Hepatocyte (in vitro differentiated cells): ENCODE measurements at regions not wholly inside any gene's neighbourhood (a gene's known extent, or its start where the extent isn't known, plus 50 kb on each side); places are given as distances from the start of the nearest gene placed in this dataset.
"Not testable (repeated sequence)": the region's sequence is repeated elsewhere in the genome, so short reads cannot be mapped to it uniquely, and the experiment has no call there.

Source experiments
- EZH2phosphoT487 ChIP-seq: fragments of 200-600 bp; sonication (generic); IDR thresholded peaks from one replicate; pipeline ENCODE4 v1.6.1; 2018; ENCODE audit warnings: antibody characterized with exemption, mild to moderate bottlenecking, low read depth, moderate library complexity; ENCODE audit not compliant: unreplicated experiment, severe bottlenecking
- TF ChIP-seq, protein P1 (sequence below): fragments of 200-600 bp; sonication (generic); IDR thresholded peaks from 2 replicates; pipeline ENCODE4 v1.5.1; 2016; ENCODE audit warnings: antibody characterized with exemption, mild to moderate bottlenecking; ENCODE audit not compliant: poor library complexity

DNA sequence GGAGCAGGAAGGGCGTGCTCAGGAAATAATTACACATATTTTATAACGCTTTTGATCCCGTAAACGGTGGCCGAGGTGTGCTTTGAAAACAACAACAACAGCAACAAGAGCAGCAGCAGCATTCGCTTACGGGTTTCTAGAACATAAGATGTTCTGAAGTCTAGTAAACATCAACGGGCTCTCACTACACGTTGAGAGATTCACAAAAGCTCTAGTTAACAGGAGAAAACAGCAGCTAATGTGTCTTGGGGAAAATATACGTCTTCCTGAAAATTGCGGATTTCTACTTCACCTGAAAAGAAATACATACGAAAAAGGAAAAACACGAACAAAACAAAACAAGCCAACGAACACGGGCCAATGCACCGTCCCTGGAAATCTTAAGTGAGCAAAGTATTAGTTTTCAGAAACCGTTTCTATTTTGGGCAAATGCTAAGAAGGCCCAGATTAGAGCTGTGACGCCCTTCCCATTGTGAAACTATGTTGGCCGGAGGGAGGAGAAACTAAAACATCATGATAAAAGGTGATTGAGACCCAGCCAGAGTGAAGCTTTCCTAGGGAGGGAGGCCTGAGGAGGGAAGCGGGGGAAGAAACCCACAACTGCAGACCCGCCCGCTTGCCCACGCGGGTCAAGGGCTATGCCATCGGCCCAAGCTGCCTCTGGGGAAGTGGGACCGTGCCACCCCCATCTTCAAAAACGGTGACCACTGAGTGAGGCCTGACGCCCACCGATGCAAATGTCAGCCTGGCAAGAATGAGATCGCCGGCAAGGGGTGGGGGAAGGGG lies 105.9 kb upstream of the ANKRD30BL start:
- TF ChIP-seq, protein P1, sequence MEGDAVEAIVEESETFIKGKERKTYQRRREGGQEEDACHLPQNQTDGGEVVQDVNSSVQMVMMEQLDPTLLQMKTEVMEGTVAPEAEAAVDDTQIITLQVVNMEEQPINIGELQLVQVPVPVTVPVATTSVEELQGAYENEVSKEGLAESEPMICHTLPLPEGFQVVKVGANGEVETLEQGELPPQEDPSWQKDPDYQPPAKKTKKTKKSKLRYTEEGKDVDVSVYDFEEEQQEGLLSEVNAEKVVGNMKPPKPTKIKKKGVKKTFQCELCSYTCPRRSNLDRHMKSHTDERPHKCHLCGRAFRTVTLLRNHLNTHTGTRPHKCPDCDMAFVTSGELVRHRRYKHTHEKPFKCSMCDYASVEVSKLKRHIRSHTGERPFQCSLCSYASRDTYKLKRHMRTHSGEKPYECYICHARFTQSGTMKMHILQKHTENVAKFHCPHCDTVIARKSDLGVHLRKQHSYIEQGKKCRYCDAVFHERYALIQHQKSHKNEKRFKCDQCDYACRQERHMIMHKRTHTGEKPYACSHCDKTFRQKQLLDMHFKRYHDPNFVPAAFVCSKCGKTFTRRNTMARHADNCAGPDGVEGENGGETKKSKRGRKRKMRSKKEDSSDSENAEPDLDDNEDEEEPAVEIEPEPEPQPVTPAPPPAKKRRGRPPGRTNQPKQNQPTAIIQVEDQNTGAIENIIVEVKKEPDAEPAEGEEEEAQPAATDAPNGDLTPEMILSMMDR, result not testable (repeated sequence)
- not testable (repeated sequence) for TF ChIP-seq EZH2phosphoT487
